ENCODE measurements at regions not wholly inside any gene's neighbourhood (a gene's known extent, or its start where the extent isn't known, plus 50 kb on each side); places are given as distances from the start of the nearest gene placed in this dataset.

DNA sequence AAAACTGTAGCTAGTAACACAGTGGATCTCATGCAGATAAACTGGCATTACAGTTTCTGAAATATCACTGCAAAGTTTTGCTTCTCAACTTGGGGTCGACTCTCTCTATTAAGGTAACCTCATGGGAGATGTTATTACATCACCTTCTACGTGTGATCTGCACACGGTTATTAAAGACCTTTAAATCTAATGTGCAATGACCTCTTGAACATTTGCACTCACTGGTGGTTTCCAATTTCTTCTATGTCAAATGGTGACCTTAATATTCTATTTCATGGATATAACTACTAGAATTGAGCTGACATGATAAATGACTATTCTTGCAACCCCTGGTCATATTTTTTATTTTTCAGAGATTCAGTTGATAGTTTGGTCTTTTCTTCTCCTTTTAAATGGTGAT lies 191.3 kb downstream of the PPP1R3A start:
- TF ChIP-seq, protein P1, sequence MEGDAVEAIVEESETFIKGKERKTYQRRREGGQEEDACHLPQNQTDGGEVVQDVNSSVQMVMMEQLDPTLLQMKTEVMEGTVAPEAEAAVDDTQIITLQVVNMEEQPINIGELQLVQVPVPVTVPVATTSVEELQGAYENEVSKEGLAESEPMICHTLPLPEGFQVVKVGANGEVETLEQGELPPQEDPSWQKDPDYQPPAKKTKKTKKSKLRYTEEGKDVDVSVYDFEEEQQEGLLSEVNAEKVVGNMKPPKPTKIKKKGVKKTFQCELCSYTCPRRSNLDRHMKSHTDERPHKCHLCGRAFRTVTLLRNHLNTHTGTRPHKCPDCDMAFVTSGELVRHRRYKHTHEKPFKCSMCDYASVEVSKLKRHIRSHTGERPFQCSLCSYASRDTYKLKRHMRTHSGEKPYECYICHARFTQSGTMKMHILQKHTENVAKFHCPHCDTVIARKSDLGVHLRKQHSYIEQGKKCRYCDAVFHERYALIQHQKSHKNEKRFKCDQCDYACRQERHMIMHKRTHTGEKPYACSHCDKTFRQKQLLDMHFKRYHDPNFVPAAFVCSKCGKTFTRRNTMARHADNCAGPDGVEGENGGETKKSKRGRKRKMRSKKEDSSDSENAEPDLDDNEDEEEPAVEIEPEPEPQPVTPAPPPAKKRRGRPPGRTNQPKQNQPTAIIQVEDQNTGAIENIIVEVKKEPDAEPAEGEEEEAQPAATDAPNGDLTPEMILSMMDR (IDR thresholded peaks at IDR 0.05): no peak
- no peak for TF ChIP-seq POLR2AphosphoS5 (IDR thresholded peaks at IDR 0.05)
- no peak for TF ChIP-seq POLR2A (IDR thresholded peaks at IDR 0.05)
- TF ChIP-seq EP300 (IDR thresholded peaks at IDR 0.05): no peak

Measured in suprapubic skin (tissue), 4 donors.